ENCODE measurements at regions not wholly inside any gene's neighbourhood (a gene's known extent, or its start where the extent isn't known, plus 50 kb on each side); places are given as distances from the start of the nearest gene placed in this dataset.

GRCh38 chr3:159763602-159764489 is 224.8 kb upstream of the IL12A start:
- DNase-seq (ENCODE audit: low spot score) = peak; percentile 86

GRCh38 chr3:159764490-159765029 is 224.1 kb upstream of the IL12A start:
- DNase-seq (ENCODE audit: low spot score) = no peak

GRCh38 chr3:159765030-159765859 is 223.4 kb upstream of the IL12A start:
- DNase-seq (ENCODE audit: low spot score) = peak; percentile 92

GRCh38 chr3:159765860-159766294 is 222.8 kb upstream of the IL12A start:
- DNase-seq (ENCODE audit: low spot score) = peak; percentile 68

- peak; percentile 53 for DNase-seq (ENCODE audit: low spot score)
Observed at GRCh38 chr3:159766563-159767185, 222.0 kb upstream of the IL12A start.

GRCh38 chr3:159770998-159771397 is 217.6 kb upstream of the IL12A start:
- DNase-seq (ENCODE audit: low spot score) = no peak

GRCh38 chr3:159771865-159772611 is 216.6 kb upstream of the IL12A start:
- DNase-seq (ENCODE audit: low spot score) = no peak

GRCh38 chr3:159773706-159774105 is 214.9 kb upstream of the IL12A start:
- DNase-seq (ENCODE audit: low spot score) = no peak

GRCh38 chr3:159775372-159775961 is 213.2 kb upstream of the IL12A start:
- peak; percentile 27 for DNase-seq (ENCODE audit: low spot score)

GRCh38 chr3:159776779-159777178 is 211.9 kb upstream of the IL12A start:
- no peak for DNase-seq (ENCODE audit: low spot score)

- no peak for DNase-seq (ENCODE audit: low spot score)
Observed at GRCh38 chr3:159779883-159780282, 208.8 kb upstream of the IL12A start.

- DNase-seq (ENCODE audit: low spot score) = no peak
Observed at GRCh38 chr3:159781867-159782266, 206.8 kb upstream of the IL12A start.

- DNase-seq (ENCODE audit: low spot score) = no peak
Observed at GRCh38 chr3:159782724-159783421, 205.8 kb upstream of the IL12A start.

- no peak for DNase-seq (ENCODE audit: low spot score)
Observed at GRCh38 chr3:159783780-159784742, 204.6 kb upstream of the IL12A start.

- DNase-seq (ENCODE audit: low spot score) = no peak
Observed at GRCh38 chr3:159785273-159785708, 203.3 kb upstream of the IL12A start.

- no peak for DNase-seq (ENCODE audit: low spot score)
Observed at GRCh38 chr3:159786489-159787177, 202.0 kb upstream of the IL12A start.

- DNase-seq (ENCODE audit: low spot score) = no peak
Observed at GRCh38 chr3:159787178-159787574, 201.5 kb upstream of the IL12A start.

- peak; percentile 48 for DNase-seq (ENCODE audit: low spot score)
Observed at GRCh38 chr3:159787794-159788205, 200.8 kb upstream of the IL12A start.

GRCh38 chr3:159788291-159788690 is 200.3 kb upstream of the IL12A start:
- DNase-seq (ENCODE audit: low spot score) = no peak
